ENCODE measurements at regions not wholly inside any gene's neighbourhood (a gene's known extent, or its start where the extent isn't known, plus 50 kb on each side); places are given as distances from the start of the nearest gene placed in this dataset.
"Not testable (repeated sequence)": the region's sequence is repeated elsewhere in the genome, so short reads cannot be mapped to it uniquely, and the experiment has no call there.

GRCh38 chr17:36851250-36851649 is 86.0 kb upstream of the LHX1 start:
- Histone ChIP-seq H3K4me2 (replicated peaks; ENCODE audit: low read depth, low read length, poor library complexity, severe bottlenecking) (no peak overlapping the region), H3K27me3 (replicated peaks in 1 of 4; ENCODE audit: control extremely low read depth in 1 of 4, control insufficient read depth in 3 of 4, insufficient read depth in 4 of 4, low read length in 3 of 4) (peaks cover 0 to 8% (median 0%) of the 10 kb centered on the region in 4 experiments), H4K20me1 (ENCODE audit: control insufficient read depth, insufficient read depth, low read length, poor library complexity, severe bottlenecking) (no peaks in the 10 kb centered on the region), H3K79me2 (ENCODE audit: control insufficient read depth, insufficient read depth, low read length) (no peaks in the 10 kb centered on the region), H2AFZ (ENCODE audit: insufficient read depth, low read depth, low read length, poor library complexity, severe bottlenecking) (no peak overlapping the region), H3K9ac (ENCODE audit: low read length) (no peak overlapping the region), H3K4me1 (ENCODE audit: control insufficient read depth in 2 of 2, insufficient read depth in 2 of 2, low read length in 2 of 2) (no peaks in the 10 kb centered on the region), H3K36me3 (replicated peaks in 1 of 2; ENCODE audit: control extremely low read depth in 1 of 2, control insufficient read depth in 1 of 2, extremely low read depth in 1 of 2, insufficient read depth in 2 of 2, low read length in 1 of 2) (no peaks in the 10 kb centered on the region), H3K4me3 (ENCODE audit: control extremely low read depth in 1 of 5, extremely low read depth in 1 of 5, insufficient read depth in 1 of 5, low read depth in 2 of 5, low read length in 4 of 5) (no peak overlapping the region), H3K27ac (ENCODE audit: low read length in 2 of 2) (no peak overlapping the region), H3K9me3 (ENCODE audit: control extremely low read depth in 1 of 3, control insufficient read depth in 2 of 3, insufficient read depth in 1 of 3, low read length in 2 of 3) (no peaks in the 10 kb centered on the region)
- Mint-ChIP-seq H3K9me3 (ENCODE audit: insufficient read depth) (no peaks in the 10 kb centered on the region), H3K27me3 (peaks cover 18% of the 10 kb centered on the region), H3K4me1 (no peaks in the 10 kb centered on the region), H3K4me3 (no peak overlapping the region), H3K27ac (no peak overlapping the region)
- no peak for TF ChIP-seq CTCF (IDR thresholded peaks at IDR 0.05)
- no peak for TF ChIP-seq EZH2 (IDR thresholded peaks at IDR 0.05; ENCODE audit: borderline replicate concordance, insufficient read depth, low read depth, low read length, poor library complexity, severe bottlenecking)
- 82% methylated on average over 1 of the region's 7 CpGs for WGBS (ENCODE audit: insufficient coverage)
- DNase-seq = no peak
- intact Hi-C loops (cut with micrococcal nuclease) = no loop called here
- ATAC-seq (ENCODE audit: low read depth) = no peak
- POLR2A ChIA-PET = no interaction called here
- CTCF ChIA-PET = interaction anchor here (1.1 kb wide), 1 partner anchor 196 kb away, joined by 3 read pairs; no protein-coding TSS in a partner anchor

DNA sequence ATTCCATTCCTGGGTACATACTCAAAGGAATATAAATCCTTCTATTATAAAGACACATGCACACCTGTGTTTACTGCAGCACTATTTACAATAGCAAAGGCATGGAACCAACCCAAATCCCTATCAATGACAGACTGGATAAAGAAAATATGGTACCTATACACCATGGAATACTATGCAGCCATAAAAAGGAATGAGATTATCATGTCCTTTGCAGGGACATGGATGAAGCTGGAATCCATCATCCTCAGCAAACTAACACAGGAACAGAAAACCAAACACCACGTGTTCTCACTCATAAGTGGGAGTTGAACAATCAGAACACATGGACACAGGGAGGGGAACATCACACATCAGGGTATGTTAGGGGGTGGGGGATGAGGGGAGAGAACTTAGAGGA is 84.8 kb upstream of the LHX1 start:
- H3K27ac Mint-ChIP-seq; H3K79me2 ChIP-seq (ENCODE audit: control insufficient read depth, insufficient read depth, low read length); H3K4me1 Mint-ChIP-seq; H3K4me3 Mint-ChIP-seq; H3K9ac ChIP-seq (ENCODE audit: low read length); H3K9me3 ChIP-seq (ENCODE audit: control extremely low read depth in 1 of 3, control insufficient read depth in 2 of 3, insufficient read depth in 1 of 3, low read length in 2 of 3); H3K4me2 ChIP-seq (replicated peaks; ENCODE audit: low read depth, low read length, poor library complexity, severe bottlenecking); H3K27ac ChIP-seq (ENCODE audit: low read length in 2 of 2); DNase-seq; H2AFZ ChIP-seq (ENCODE audit: insufficient read depth, low read depth, low read length, poor library complexity, severe bottlenecking); H3K27me3 ChIP-seq (replicated peaks in 1 of 4; ENCODE audit: control extremely low read depth in 1 of 4, control insufficient read depth in 3 of 4, insufficient read depth in 4 of 4, low read length in 3 of 4); ATAC-seq (ENCODE audit: low read depth); H3K36me3 ChIP-seq (replicated peaks in 1 of 2; ENCODE audit: control extremely low read depth in 1 of 2, control insufficient read depth in 1 of 2, extremely low read depth in 1 of 2, insufficient read depth in 2 of 2, low read length in 1 of 2); H3K9me3 Mint-ChIP-seq (ENCODE audit: insufficient read depth); H3K4me1 ChIP-seq (ENCODE audit: control insufficient read depth in 2 of 2, insufficient read depth in 2 of 2, low read length in 2 of 2); CTCF ChIA-PET; H4K20me1 ChIP-seq (ENCODE audit: control insufficient read depth, insufficient read depth, low read length, poor library complexity, severe bottlenecking); POLR2A ChIA-PET; intact Hi-C loops (cut with micrococcal nuclease); H3K4me3 ChIP-seq (ENCODE audit: control extremely low read depth in 1 of 5, extremely low read depth in 1 of 5, insufficient read depth in 1 of 5, low read depth in 2 of 5, low read length in 4 of 5): not testable (repeated sequence)
- H3K27me3 Mint-ChIP-seq = peaks cover 26% of the 10 kb centered on the region
- WGBS (ENCODE audit: insufficient coverage) = no CpG with 5 or more reads among the region's 1 CpG

All from B cell (primary cell).